A549 (cell line): ENCODE measurements at regions not wholly inside any gene's neighbourhood (a gene's known extent, or its start where the extent isn't known, plus 50 kb on each side); places are given as distances from the start of the nearest gene placed in this dataset.
"Not testable (repeated sequence)": the region's sequence is repeated elsewhere in the genome, so short reads cannot be mapped to it uniquely, and the experiment has no call there.

Experiments
- ATAC-seq, 2 experiments: fragments of 200-7000 bp in 1 of 2; fragments of >200 bp in 1 of 2; cut with Nextera tagmentation in 1 of 2; cut with Tn5 transposase in 1 of 2; 3 replicates each; pipeline versions ENCODE4 v1.8.0 to v1.9.1; 2018 to 2020; ENCODE audit warnings: mild to moderate bottlenecking in 1 of 2, moderate library complexity in 1 of 2
- CTCF ChIA-PET: fragments of 300-600 bp; sonication (Branson Sonifier 250); formaldehyde crosslinking; extraction: SDS; loops from one replicate; lab custom pipeline; 2021; ENCODE audit warnings: antibody characterized with exemption, inconsistent platforms; lab: Yijun Ruan, JAX
- POLR2A ChIA-PET: fragments of 350-600 bp; formaldehyde crosslinking; extraction: SDS; loops from one replicate; lab custom pipeline; 2021; ENCODE audit warnings: antibody characterized with exemption, inconsistent platforms; lab: Yijun Ruan, JAX
- DNase-seq, 2 experiments: peaks; one replicate each; pipeline versions ENCODE4 v3.0.0 to v3.0.0-alpha.2; 2011 to 2016; ENCODE audit warnings: low read depth in 1 of 2, low spot score in 1 of 2
- FAIRE-seq: peaks from 2 replicates; lab custom pipeline; 2011; peaks lifted over from hg19 to GRCh38; lab: Jason Lieb, UNC
- H3K27ac ChIP-seq, 2 experiments: fragments of >200 bp; sonication (Bioruptor Twin); formaldehyde crosslinking; 3 replicates each; pipeline ENCODE4 v1.5.1; 2016 to 2017
- H3K4me1 ChIP-seq: fragments of >200 bp; sonication (Bioruptor Twin); formaldehyde crosslinking; 3 replicates; pipeline ENCODE4 v1.6.1; 2016
- H3K4me2 ChIP-seq: fragments of >200 bp; sonication (Bioruptor Twin); formaldehyde crosslinking; 3 replicates; pipeline ENCODE4 v1.6.1; 2016
- H3K4me3 ChIP-seq: fragments of >200 bp; sonication (Bioruptor Twin); formaldehyde crosslinking; 3 replicates; pipeline ENCODE4 v1.5.1; 2016
- H3K9me3 ChIP-seq: fragments of >200 bp; sonication (Bioruptor Twin); formaldehyde crosslinking; 3 replicates; pipeline ENCODE4 v1.6.1; 2016
- BHLHE40 ChIP-seq: IDR thresholded peaks from 2 replicates; pipeline ENCODE4 v1.6.1; 2012; ENCODE audit warnings: low read depth, low read length, inconsistent platforms
- CBX2 ChIP-seq: fragments of 200-600 bp; sonication (generic); IDR thresholded peaks from 2 replicates; pipeline ENCODE4 v1.6.1; 2016; ENCODE audit warnings: low read depth, mild to moderate bottlenecking, borderline replicate concordance
- CBX8 ChIP-seq: fragments of 200-600 bp; sonication (generic); IDR thresholded peaks from 2 replicates; pipeline ENCODE4 v1.6.1; 2016
- CHD2 ChIP-seq: fragments of 150-350 bp; IDR thresholded peaks from 2 replicates; pipeline ENCODE4 v1.6.1; 2014; ENCODE audit warnings: low read length; ENCODE audit not compliant: partially characterized antibody
- CTCF ChIP-seq: fragments of >200 bp; sonication (Bioruptor Twin); formaldehyde crosslinking; IDR thresholded peaks from 3 replicates; pipeline ENCODE4 v1.5.1; 2016
- E2F6 ChIP-seq: IDR thresholded peaks from 2 replicates; pipeline ENCODE4 v1.6.1; 2012; ENCODE audit warnings: low read depth, borderline replicate concordance
- EHMT2 ChIP-seq: fragments of 200-600 bp; sonication (generic); IDR thresholded peaks from 2 replicates; pipeline ENCODE4 v1.6.1; 2016; ENCODE audit warnings: antibody characterized with exemption, low read depth, mild to moderate bottlenecking, moderate library complexity
- FOSL2 ChIP-seq, 2 experiments: fragments of 450-650 bp in 1 of 2; fragments of >200 bp in 1 of 2; sonication (Bioruptor Twin) in 1 of 2; formaldehyde crosslinking; IDR thresholded peaks; 2 replicates each; pipeline versions ENCODE4 v1.5.0 to v1.6.1; 2016 to 2020; ENCODE audit warnings: mild to moderate bottlenecking in 1 of 2, moderate library complexity in 1 of 2
- GATA3 ChIP-seq: IDR thresholded peaks from 2 replicates; pipeline ENCODE4 v1.6.1; 2012; ENCODE audit warnings: borderline replicate concordance
- HES2 ChIP-seq: fragments of >200 bp; sonication (Bioruptor Twin); formaldehyde crosslinking; IDR thresholded peaks from 2 replicates; pipeline ENCODE4 v1.6.1; 2016
- HEYL ChIP-seq: fragments of 250-450 bp; sonication (Bioruptor Pico); IDR thresholded peaks from 2 replicates; pipeline ENCODE4 v1.8.0; 2021; ENCODE audit warnings: mild to moderate bottlenecking, moderate library complexity
- HMGXB4 ChIP-seq: fragments of 250-450 bp; sonication (Bioruptor Pico); IDR thresholded peaks from 2 replicates; pipeline ENCODE4 v1.5.0; 2021; ENCODE audit warnings: mild to moderate bottlenecking, moderate library complexity, borderline replicate concordance
- HOXA7 ChIP-seq: fragments of 250-450 bp; sonication (Bioruptor Pico); IDR thresholded peaks from 2 replicates; pipeline ENCODE4 v1.5.0; 2020; ENCODE audit warnings: mild to moderate bottlenecking, moderate library complexity
- HOXB5 ChIP-seq: fragments of 250-450 bp; sonication (Bioruptor Pico); IDR thresholded peaks from 2 replicates; pipeline ENCODE4 v1.5.0; 2020; ENCODE audit warnings: mild to moderate bottlenecking, moderate library complexity
- MAZ ChIP-seq: fragments of 150-350 bp; IDR thresholded peaks from 2 replicates; pipeline ENCODE4 v1.6.1; 2014; ENCODE audit warnings: antibody characterized with exemption, low read depth, low read length, borderline replicate concordance
- MYC ChIP-seq: IDR thresholded peaks from 2 replicates; pipeline ENCODE4 v1.6.1; 2012; ENCODE audit warnings: mild to moderate bottlenecking, inconsistent platforms, low read length, improper control_type of control experiment, borderline replicate concordance
- NPAS2 ChIP-seq: fragments of 250-450 bp; sonication (Bioruptor Pico); IDR thresholded peaks from 2 replicates; pipeline ENCODE4 v1.8.0; 2022; ENCODE audit warnings: mild to moderate bottlenecking, moderate library complexity, borderline replicate concordance
- POLR2AphosphoS2 ChIP-seq: conservative IDR thresholded peaks from 2 replicates; pipeline ENCODE4 v1.6.1; 2012; ENCODE audit warnings: low read length, improper control_type of control experiment, inconsistent platforms
- RAD21 ChIP-seq, 2 experiments: fragments of >200 bp in 1 of 2; sonication (Bioruptor Twin) in 1 of 2; formaldehyde crosslinking in 1 of 2; IDR thresholded peaks in 1 of 2; conservative IDR thresholded peaks in 1 of 2; 2 replicates in 1 of 2; 3 replicates in 1 of 2; pipeline ENCODE4 v1.6.1; 2012 to 2018; ENCODE audit warnings: inconsistent platforms in 1 of 2
- RARB ChIP-seq: fragments of 250-450 bp; sonication (Bioruptor Pico); IDR thresholded peaks from 2 replicates; pipeline ENCODE4 v1.8.0; 2021; ENCODE audit warnings: mild to moderate bottlenecking, moderate library complexity
- SREBF2 ChIP-seq: fragments of 450-650 bp; IDR thresholded peaks from 2 replicates; pipeline ENCODE4 v1.6.1; 2014; ENCODE audit warnings: mild to moderate bottlenecking, moderate library complexity
- ZFP36 ChIP-seq: fragments of 450-650 bp; IDR thresholded peaks from 2 replicates; pipeline ENCODE4 v1.6.1; 2014; ENCODE audit warnings: borderline replicate concordance; ENCODE audit not compliant: partially characterized antibody
- WGBS: methylation state at CpG from one replicate; pipeline ENCODE4 v1.1.6; 2017; ENCODE audit errors: missing lambda C conversion rate; 5-methylcytosine and 5-hydroxymethylcytosine counted together

GRCh38 chr14:89507926-89508460 is 91.0 kb upstream of the FOXN3 start:
- FAIRE-seq, result no peak
- POLR2A ChIA-PET, result no interaction called here
- peaks cover 16% of the 10 kb centered on the region for H3K4me1 ChIP-seq
- TF ChIP-seq BHLHE40, result no peak
- TF ChIP-seq, all 56 proteins: peak for 0
- CTCF ChIA-PET, result interaction anchor here (0.9 kb wide), 1 partner anchor 92 kb away, joined by 3 read pairs; no protein-coding TSS in a partner anchor
- H3K4me2 ChIP-seq, result peak overlapping the region; percentile 61
- WGBS, result 41% methylated on average over 7 of the region's 7 CpGs
- H3K4me3 ChIP-seq, result no peak overlapping the region
- H3K27ac ChIP-seq, result 0 out of 6 replicates have a peak overlapping the region, but pooled peaks of 1 of the 2 experiments have one; percentile 10
- DNase-seq (no peak), ATAC-seq (peak; percentile 67 to 80)
- no peaks in the 10 kb centered on the region; the same call in 2 of the 3 replicates for H3K9me3 ChIP-seq

- peak; percentile 64 to 65; a peak in 5 of 6 replicates for ATAC-seq
- Histone ChIP-seq H3K4me2 (peak overlapping the region; percentile 61), H3K4me1 (peaks cover 16% of the 10 kb centered on the region), H3K27ac (no peak overlapping the region), H3K9me3 (no peaks in the 10 kb centered on the region; the same call in 2 of the 3 replicates), H3K4me3 (no peak overlapping the region)
- CTCF ChIA-PET, result interaction anchor here (0.9 kb wide), 1 partner anchor 92 kb away, joined by 3 read pairs; no protein-coding TSS in a partner anchor
- FAIRE-seq, result no peak
- 62% methylated on average over 1 of the region's 1 CpG for WGBS
- DNase-seq, result peak in 1 of 2 experiments; percentile 9
- POLR2A ChIA-PET, result no interaction called here
- TF ChIP-seq FOSL2 (IDR thresholded peaks at IDR 0.05) (no peak), FOSL2 (CRISPR knock-in tag; IDR thresholded peaks at IDR 0.05) (peak; percentile 31; the same call in 1 of the 2 replicates), RARB (CRISPR knock-in tag) (no peak)
These were observed 90.5 kb upstream of the FOXN3 start for GRCh38 chr14:89507521-89507920.

GRCh38 chr14:89506891-89507452 is 89.9 kb upstream of the FOXN3 start:
- Histone ChIP-seq H3K4me1 (peaks cover 16% of the 10 kb centered on the region), H3K27ac (0 out of 6 replicates have a peak overlapping the region, but pooled peaks of 1 of the 2 experiments have one; percentile 37), H3K4me2 (peak overlapping the region; percentile 61)
- POLR2A ChIA-PET, H3K4me3 ChIP-seq, FAIRE-seq, ATAC-seq, DNase-seq, H3K9me3 ChIP-seq: not testable (repeated sequence)
- WGBS, result 66% methylated on average over 8 of the region's 8 CpGs
- CTCF ChIA-PET, result interaction anchor here (0.9 kb wide), 1 partner anchor 91 kb away, joined by 3 read pairs; no protein-coding TSS in a partner anchor

- no peak for DNase-seq
- no peak for TF ChIP-seq MYC
- no peak for TF ChIP-seq HEYL
- TF ChIP-seq ZFP36, result no peak
- no peak for TF ChIP-seq CBX8
- no peak for TF ChIP-seq HOXB5 (CRISPR knock-in tag)
- TF ChIP-seq BHLHE40, result no peak
- TF ChIP-seq HMGXB4 (CRISPR knock-in tag), result no peak
- no peak for TF ChIP-seq SREBF2
- no peak for TF ChIP-seq RAD21 (conservative IDR thresholded peaks at IDR 0.05 in 1 of 2, IDR thresholded peaks at IDR 0.05 in 1 of 2)
- no peak for TF ChIP-seq GATA3
- TF ChIP-seq MAZ, result no peak
- no peak for TF ChIP-seq E2F6
- TF ChIP-seq CTCF, result no peak
- no peak for TF ChIP-seq HOXA7 (CRISPR knock-in tag)
- no peak for TF ChIP-seq NPAS2
- no peak for TF ChIP-seq CHD2
- TF ChIP-seq CBX2, result no peak
- no peak for TF ChIP-seq POLR2AphosphoS2
- no peak for TF ChIP-seq EHMT2
- no peak for TF ChIP-seq HES2
- ChIA-PET POLR2A (no interaction called here), CTCF (no interaction called here)
- WGBS, result 57% methylated on average over 5 of the region's 6 CpGs
- Histone ChIP-seq H3K4me3 (no peak overlapping the region), H3K4me2 (no peak overlapping the region), H3K27ac (no peak overlapping the region), H3K9me3 (no peaks in the 10 kb centered on the region), H3K4me1 (peaks cover 16% of the 10 kb centered on the region)
- no peak for FAIRE-seq
- no peak for ATAC-seq
These were observed 87.7 kb upstream of the FOXN3 start for GRCh38 chr14:89504602-89505313.
